ENCODE measurements at regions not wholly inside any gene's neighbourhood (a gene's known extent, or its start where the extent isn't known, plus 50 kb on each side); places are given as distances from the start of the nearest gene placed in this dataset.

- TF ChIP-seq POLR2AphosphoS5 (IDR thresholded peaks at IDR 0.05) (no peak), POLR2A (IDR thresholded peaks at IDR 0.05) (no peak)
These were observed 462.9 kb downstream of the WDR72 start for GRCh38 chr15:53296603-53297002.

Measured in gastroesophageal sphincter (tissue), 2 donors.